ENCODE measurements at regions not wholly inside any gene's neighbourhood (a gene's known extent, or its start where the extent isn't known, plus 50 kb on each side); places are given as distances from the start of the nearest gene placed in this dataset.

DNA sequence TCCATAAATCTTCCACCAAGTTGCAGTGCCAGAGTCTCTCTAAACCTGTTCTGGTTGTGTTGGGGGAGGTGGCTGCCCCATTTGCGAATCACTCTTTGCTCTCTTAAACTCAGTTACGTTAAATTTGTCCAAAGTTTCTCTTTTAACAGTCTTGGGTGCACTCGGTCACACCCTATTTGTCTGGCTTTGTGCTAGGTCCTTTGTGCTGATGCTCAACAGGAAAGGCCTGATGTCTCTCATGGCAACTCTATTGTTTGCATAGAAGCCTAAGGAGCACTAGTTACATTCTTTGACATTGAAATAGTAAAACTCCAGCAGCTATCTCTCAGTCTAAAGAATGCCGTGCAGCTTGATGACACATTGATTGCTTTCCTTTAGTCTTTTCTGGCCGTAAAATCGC is 105.1 kb downstream of the TRMT11 start:
- H3K36me3 ChIP-seq (ENCODE audit: insufficient read depth) = no peaks in the 10 kb centered on the region
- H3K27ac ChIP-seq (ENCODE audit: low read depth) = no peak overlapping the region
- H3K4me1 ChIP-seq (ENCODE audit: insufficient read depth) = no peaks in the 10 kb centered on the region
- 83% methylated on average over 6 of the region's 6 CpGs for WGBS
- no peak for DNase-seq (ENCODE audit: extremely low spot score)
- H3K4me3 ChIP-seq (ENCODE audit: low read depth, low read length) = no peak overlapping the region

DNA sequence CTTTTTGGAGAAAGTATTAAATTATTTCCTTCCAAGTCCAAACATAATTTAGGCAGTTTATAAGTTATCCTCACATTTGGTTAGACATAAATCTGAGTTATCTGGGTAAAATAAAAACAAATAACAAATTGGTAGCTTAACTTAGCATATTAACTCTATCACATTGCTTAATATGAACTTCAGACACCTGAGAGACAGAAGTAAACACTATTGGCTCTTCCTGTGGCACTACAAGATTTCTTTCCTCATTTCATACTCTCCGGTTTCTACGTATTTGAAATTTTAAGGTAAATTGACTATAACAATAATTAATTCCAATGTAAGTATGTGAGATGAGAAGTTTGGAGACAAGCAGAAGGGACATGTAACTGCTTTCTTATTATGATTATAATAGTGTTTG is 106.8 kb downstream of the TRMT11 start:
- no peaks in the 10 kb centered on the region for H3K4me1 ChIP-seq (ENCODE audit: insufficient read depth)
- H3K27ac ChIP-seq (ENCODE audit: low read depth) = no peak overlapping the region
- WGBS = 97% methylated on average over 2 of the region's 2 CpGs
- H3K4me3 ChIP-seq (ENCODE audit: low read depth, low read length) = no peak overlapping the region
- no peak for DNase-seq (ENCODE audit: extremely low spot score)
- H3K36me3 ChIP-seq (ENCODE audit: insufficient read depth) = no peaks in the 10 kb centered on the region

DNA sequence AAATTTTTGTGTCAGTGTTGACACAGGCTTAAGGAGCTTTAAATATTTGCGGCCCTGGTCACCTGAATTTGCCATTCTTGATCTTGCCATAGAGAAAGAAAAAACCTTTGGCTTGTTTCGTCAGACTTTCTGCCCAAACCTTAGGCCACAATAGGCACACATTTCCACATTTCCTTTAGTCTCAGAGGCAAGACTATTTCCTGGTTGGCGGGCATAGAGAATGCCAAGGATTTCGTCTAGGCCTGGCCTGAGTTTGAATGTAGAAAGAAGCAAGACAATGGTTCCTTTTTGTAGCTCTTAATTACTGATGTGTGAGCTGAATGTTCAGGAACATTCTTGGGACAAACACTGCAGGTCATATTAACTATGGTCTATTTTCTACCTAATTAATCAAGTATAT is 108.1 kb downstream of the TRMT11 start:
- Histone ChIP-seq H3K27ac (ENCODE audit: low read depth) (no peak overlapping the region), H3K4me3 (ENCODE audit: low read depth, low read length) (no peak overlapping the region), H3K36me3 (ENCODE audit: insufficient read depth) (no peaks in the 10 kb centered on the region), H3K4me1 (ENCODE audit: insufficient read depth) (no peaks in the 10 kb centered on the region)
- no peak for DNase-seq (ENCODE audit: extremely low spot score)
- 93% methylated on average over 4 of the region's 4 CpGs for WGBS

DNA sequence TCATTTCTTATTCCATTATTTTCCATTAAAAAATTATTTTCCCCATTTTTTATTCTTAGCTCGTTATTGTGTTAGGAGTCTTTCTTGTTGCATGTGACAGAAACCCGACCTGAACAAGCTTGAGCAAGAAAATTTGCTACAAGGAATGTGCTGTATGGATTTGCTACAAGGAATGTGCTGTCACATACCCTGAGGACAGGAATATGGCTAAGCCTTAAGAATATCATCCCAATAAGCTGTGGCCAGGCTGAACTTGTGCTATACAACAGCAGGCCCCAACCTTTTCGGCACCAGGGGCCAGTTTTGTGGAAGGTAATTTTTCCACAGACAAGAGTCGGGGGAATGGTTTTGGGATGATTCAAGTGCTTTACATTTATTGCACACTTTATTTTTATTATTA is 114.0 kb downstream of the TRMT11 start:
- no peak for DNase-seq (ENCODE audit: extremely low spot score)
- WGBS = 95% methylated on average over 4 of the region's 4 CpGs
- Histone ChIP-seq H3K4me3 (ENCODE audit: low read depth, low read length) (no peak overlapping the region), H3K36me3 (ENCODE audit: insufficient read depth) (peaks cover 2% of the 10 kb centered on the region), H3K27ac (ENCODE audit: low read depth) (no peak overlapping the region), H3K4me1 (ENCODE audit: insufficient read depth) (no peaks in the 10 kb centered on the region)

DNA sequence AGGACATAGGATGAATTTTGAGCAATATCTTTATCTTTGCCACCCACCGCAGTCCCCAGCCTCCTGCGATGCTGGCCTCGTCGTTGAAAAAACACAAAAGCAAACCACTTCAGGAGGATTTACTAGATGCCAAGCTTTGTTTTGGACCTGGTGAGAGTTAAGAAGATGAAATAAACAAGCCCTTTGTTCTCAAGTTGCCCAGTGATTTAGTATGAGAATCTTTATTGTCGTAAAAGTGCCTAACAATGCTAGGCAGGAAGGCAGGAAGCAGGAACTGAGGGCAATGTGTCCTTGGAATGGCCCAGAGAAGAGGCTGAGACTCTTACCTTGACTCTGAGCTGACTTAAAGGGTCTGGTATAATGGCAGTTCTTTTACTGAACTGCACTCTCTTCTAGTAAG is 116.0 kb downstream of the TRMT11 start:
- DNase-seq (ENCODE audit: extremely low spot score) = no peak
- Histone ChIP-seq H3K4me1 (ENCODE audit: insufficient read depth) (no peaks in the 10 kb centered on the region), H3K36me3 (ENCODE audit: insufficient read depth) (peaks cover 2% of the 10 kb centered on the region), H3K27ac (ENCODE audit: low read depth) (no peak overlapping the region), H3K4me3 (ENCODE audit: low read depth, low read length) (no peak overlapping the region)
- WGBS = 80% methylated on average over 5 of the region's 5 CpGs

- no peak overlapping the region for H3K27ac ChIP-seq (ENCODE audit: low read depth)
- no peak for DNase-seq (ENCODE audit: extremely low spot score)
- no peaks in the 10 kb centered on the region for H3K4me1 ChIP-seq (ENCODE audit: insufficient read depth)
- no peak overlapping the region for H3K4me3 ChIP-seq (ENCODE audit: low read depth, low read length)
- 95% methylated on average over 3 of the region's 3 CpGs for WGBS
- peaks cover 2% of the 10 kb centered on the region for H3K36me3 ChIP-seq (ENCODE audit: insufficient read depth)
Measured at GRCh38 chr6:126103993-126104392, 117.7 kb downstream of the TRMT11 start.

DNA sequence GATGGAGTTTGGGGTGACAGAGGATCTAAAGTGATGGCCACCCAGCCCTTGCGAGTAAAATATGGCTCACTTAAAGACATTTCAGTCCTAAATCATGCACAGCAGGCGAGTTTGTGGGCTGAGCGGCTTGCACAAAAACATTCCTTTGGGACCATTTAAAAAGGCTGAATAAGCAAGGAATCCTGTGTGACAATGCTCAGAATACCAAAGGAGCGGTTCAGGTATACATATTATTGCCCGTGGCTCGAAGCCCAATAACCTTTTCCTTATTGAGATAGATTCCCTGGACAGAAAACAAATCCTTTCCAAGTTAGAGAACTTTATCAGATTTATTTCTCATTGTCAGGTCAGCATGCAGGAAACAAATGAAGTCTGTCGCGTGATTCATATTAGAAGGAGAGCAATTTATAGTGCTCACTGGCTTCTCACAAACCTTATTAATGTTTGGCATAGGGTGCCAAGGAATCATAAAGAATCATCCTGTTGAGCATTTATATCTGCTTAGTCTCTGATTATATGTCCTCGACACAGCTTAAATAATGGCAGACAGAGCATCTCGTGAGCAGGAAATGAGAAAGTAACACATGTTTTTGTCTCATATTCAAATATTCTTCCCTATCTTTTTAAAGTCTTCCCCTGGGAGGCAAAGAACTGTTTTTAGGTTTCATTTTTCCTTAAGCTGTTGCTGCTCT is 121.3 kb downstream of the TRMT11 start:
- Histone ChIP-seq H3K4me1 (ENCODE audit: insufficient read depth) (no peaks in the 10 kb centered on the region), H3K36me3 (ENCODE audit: insufficient read depth) (peaks cover 2% of the 10 kb centered on the region), H3K27ac (ENCODE audit: low read depth) (no peak overlapping the region), H3K4me3 (ENCODE audit: low read depth, low read length) (no peak overlapping the region)
- DNase-seq (ENCODE audit: extremely low spot score) = no peak
- WGBS = 39% methylated on average over 10 of the region's 10 CpGs

DNA sequence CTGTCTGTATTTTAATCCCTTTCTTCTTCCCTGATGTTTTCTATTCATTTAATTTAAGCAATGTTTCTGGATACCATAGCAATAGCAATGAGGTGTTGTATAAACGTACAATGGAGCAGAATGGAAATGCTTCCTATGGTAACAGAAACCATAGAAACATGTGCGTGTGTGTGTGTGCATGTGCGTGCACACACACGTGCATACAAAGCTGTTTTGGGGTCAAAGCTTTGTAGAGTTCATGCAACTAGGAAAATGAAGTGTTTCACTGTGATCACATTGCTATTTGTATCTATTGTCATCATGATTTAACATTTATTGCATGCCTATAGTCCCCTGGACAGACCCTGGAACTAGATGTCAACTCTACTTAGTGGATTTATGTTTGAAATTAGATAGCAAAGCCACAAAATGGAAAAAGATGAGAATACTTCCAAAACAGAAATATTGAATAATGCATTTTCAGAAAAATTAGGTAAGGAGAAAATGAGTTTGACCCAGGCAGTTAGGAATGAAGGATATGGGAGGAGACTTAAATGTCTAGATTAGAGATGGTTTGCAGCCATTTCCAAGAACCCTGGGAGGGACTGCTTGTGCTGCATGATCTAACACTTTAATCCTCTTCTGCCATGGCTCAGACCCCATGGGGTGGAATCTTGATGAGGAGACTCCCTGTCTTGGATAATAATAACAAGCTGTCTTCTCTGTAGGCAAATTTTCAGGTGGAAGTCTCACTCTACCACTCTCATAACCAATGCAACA is 124.4 kb downstream of the TRMT11 start:
- no peak overlapping the region for H3K4me3 ChIP-seq (ENCODE audit: low read depth, low read length)
- DNase-seq (ENCODE audit: extremely low spot score) = no peak
- 94% methylated on average over 4 of the region's 4 CpGs for WGBS
- no peaks in the 10 kb centered on the region for H3K4me1 ChIP-seq (ENCODE audit: insufficient read depth)
- no peak overlapping the region for H3K27ac ChIP-seq (ENCODE audit: low read depth)
- H3K36me3 ChIP-seq (ENCODE audit: insufficient read depth) = no peaks in the 10 kb centered on the region

DNA sequence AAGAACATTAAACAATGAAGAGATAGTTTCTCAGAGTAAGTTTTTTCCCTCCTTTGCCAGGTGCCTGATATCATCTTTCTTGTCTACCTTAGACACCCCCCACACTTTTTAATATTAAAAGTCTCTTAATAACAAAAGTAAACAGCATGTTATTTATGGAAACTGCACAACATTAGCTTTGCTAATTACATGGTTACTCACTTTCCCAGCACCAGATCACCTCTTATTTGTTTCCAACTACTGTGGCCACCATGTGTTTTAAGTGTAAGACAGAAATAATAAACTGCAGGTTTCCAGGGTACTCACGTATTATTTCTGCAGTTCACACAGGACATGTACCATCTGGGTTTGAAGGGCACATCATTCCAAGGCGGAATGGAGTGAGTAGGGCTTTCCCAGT is 125.0 kb downstream of the TRMT11 start:
- H3K27ac ChIP-seq (ENCODE audit: low read depth) = no peak overlapping the region
- H3K4me3 ChIP-seq (ENCODE audit: low read depth, low read length) = no peak overlapping the region

DNA sequence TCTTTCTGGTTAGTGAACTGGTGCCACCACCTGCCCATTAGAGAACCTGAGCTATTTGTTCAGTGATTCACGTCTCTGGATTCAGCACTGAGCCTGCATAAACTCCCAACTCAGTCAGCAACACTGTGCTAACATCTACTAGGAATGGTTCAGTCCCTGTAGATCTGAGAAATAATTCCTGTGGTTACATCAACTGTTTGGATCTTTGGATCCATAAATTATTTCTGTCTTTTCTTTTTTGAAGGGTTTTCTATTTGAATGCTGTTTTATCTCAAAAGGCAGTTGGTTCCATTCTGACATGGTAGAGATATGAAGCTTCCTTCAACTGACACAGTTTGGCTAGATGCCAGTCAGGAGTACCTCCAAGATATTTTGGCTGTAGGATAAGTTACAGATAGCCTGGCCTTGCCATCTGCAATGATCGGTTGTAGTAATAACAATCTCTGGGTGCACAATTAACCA is 125.9 kb downstream of the TRMT11 start:
- DNase-seq (ENCODE audit: extremely low spot score) = no peak
- Histone ChIP-seq H3K36me3 (ENCODE audit: insufficient read depth) (no peaks in the 10 kb centered on the region), H3K4me1 (ENCODE audit: insufficient read depth) (no peaks in the 10 kb centered on the region), H3K4me3 (ENCODE audit: low read depth, low read length) (no peak overlapping the region), H3K27ac (ENCODE audit: low read depth) (no peak overlapping the region)
- 53% methylated on average over 2 of the region's 2 CpGs for WGBS

More for the DNA sequence above, 125.0 kb downstream of the TRMT11 start:
- H3K4me1 ChIP-seq (ENCODE audit: insufficient read depth) = no peaks in the 10 kb centered on the region
- no peak for DNase-seq (ENCODE audit: extremely low spot score)
- 89% methylated on average over 2 of the region's 2 CpGs for WGBS
- no peaks in the 10 kb centered on the region for H3K36me3 ChIP-seq (ENCODE audit: insufficient read depth)

DNA sequence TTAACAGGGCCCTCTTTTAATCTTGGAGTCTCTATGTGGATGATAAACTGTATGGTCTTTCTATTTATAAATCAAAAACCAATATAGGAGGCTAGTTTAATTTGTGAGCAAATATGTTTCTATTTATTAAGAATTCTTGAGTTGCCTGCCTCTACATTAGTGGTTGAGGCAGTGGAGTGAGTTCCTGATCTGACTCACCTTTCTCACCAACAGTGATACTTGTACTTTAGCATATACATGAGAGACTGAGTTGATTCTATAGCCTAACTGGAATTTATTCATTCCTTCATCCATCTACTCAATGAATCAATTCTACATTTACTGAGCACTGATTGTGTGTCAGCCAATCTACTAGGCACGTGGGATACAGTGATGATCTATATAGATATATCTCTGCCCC is 126.9 kb downstream of the TRMT11 start:
- no peak for DNase-seq (ENCODE audit: extremely low spot score)
- Histone ChIP-seq H3K27ac (ENCODE audit: low read depth) (no peak overlapping the region), H3K36me3 (ENCODE audit: insufficient read depth) (no peaks in the 10 kb centered on the region), H3K4me3 (ENCODE audit: low read depth, low read length) (no peak overlapping the region), H3K4me1 (ENCODE audit: insufficient read depth) (no peaks in the 10 kb centered on the region)
- 95% methylated on average over 1 of the region's 1 CpG for WGBS

- no peak for DNase-seq (ENCODE audit: extremely low spot score)
- no peak overlapping the region for H3K27ac ChIP-seq (ENCODE audit: low read depth)
- no peak overlapping the region for H3K4me3 ChIP-seq (ENCODE audit: low read depth, low read length)
- H3K36me3 ChIP-seq (ENCODE audit: insufficient read depth) = no peaks in the 10 kb centered on the region
- WGBS = 93% methylated on average over 2 of the region's 2 CpGs
- H3K4me1 ChIP-seq (ENCODE audit: insufficient read depth) = no peaks in the 10 kb centered on the region
Measured at GRCh38 chr6:126117251-126117650, 130.9 kb downstream of the TRMT11 start.

- 56% methylated on average over 4 of the region's 4 CpGs for WGBS
- no peak overlapping the region for H3K27ac ChIP-seq (ENCODE audit: low read depth)
- H3K4me3 ChIP-seq (ENCODE audit: low read depth, low read length) = no peak overlapping the region
- no peaks in the 10 kb centered on the region for H3K36me3 ChIP-seq (ENCODE audit: insufficient read depth)
- DNase-seq (ENCODE audit: extremely low spot score) = no peak
- H3K4me1 ChIP-seq (ENCODE audit: insufficient read depth) = no peaks in the 10 kb centered on the region
Measured at GRCh38 chr6:126118058-126118755, 131.9 kb downstream of the TRMT11 start.

GRCh38 chr6:126118936-126119335 is 132.6 kb downstream of the TRMT11 start:
- DNase-seq (ENCODE audit: extremely low spot score) = no peak
- 37% methylated on average over 2 of the region's 2 CpGs for WGBS
- no peak overlapping the region for H3K4me3 ChIP-seq (ENCODE audit: low read depth, low read length)
- no peaks in the 10 kb centered on the region for H3K36me3 ChIP-seq (ENCODE audit: insufficient read depth)
- H3K27ac ChIP-seq (ENCODE audit: low read depth) = no peak overlapping the region
- H3K4me1 ChIP-seq (ENCODE audit: insufficient read depth) = no peaks in the 10 kb centered on the region

Measured in urinary bladder (tissue), 3 donors.